COR-L47 (cell line): ENCODE measurements at regions not wholly inside any gene's neighbourhood (a gene's known extent, or its start where the extent isn't known, plus 50 kb on each side); places are given as distances from the start of the nearest gene placed in this dataset.
A peak's percentile ranks its signal among the peaks of the same experiment; 100 is the strongest.

ENCODE experiments used
- DNase-seq: peaks from one replicate; lab custom pipeline; 2025; lab: John Stamatoyannopoulos, UW

DNA sequence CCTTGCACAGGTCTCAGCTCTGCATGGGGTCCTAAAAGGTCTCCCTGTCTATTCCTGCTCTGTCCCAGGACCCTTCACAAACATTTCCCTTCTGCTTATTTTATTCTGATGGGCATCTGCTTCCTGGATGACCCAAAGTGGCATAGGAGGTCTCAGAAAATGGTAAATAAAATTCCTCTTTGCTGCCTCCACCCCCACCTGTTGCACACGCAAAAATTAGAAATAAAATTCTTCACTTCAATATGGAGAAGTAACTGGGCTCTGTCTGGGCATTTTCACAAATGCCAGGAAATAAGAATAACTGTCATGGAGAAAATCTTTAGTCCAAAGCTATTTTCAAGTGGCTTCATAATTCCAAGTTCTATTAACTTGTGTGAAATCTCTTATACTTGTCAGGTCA, 106.6 kb upstream of the MAP1B start:
- DNase-seq, result no peak

DNA sequence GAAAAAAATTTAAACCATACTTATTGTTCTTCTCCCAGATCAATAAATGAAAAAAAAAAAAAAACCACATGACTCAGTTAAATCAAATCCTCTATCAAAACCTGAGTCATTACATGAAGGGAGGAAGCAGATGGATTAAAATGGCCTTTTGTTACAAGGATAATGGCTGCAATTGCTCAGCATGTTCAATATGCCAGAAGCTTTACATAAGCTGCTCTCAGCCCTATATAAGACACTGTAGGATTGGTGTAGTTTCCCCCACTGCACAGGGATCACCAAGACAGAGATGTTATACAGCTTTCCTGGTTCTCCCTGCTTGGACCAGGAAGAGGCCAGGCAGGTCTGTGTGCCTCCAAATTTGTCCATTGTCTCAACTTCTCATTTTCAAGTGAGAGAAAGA, 101.6 kb upstream of the MAP1B start:
- peak; percentile 17 for DNase-seq

DNA sequence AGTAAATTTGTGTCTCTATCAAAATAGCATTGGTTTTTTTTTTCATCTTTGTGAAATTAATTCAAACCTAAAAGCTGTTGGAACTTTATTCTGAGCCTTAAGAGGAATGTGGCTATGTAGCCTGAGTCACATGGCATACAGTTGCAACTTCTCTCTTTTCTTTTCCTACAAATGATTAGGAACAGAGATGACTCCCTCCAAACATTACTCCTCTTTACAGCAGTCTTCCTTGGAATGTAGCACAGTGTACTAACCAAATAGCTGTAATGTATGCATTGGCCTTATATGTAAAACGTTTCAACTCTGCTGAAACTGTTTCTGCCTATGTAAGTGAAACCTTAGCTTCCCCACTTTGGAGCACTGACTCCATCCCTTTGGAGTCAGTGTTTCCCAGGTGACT, 100.9 kb upstream of the MAP1B start:
- no peak for DNase-seq

DNA sequence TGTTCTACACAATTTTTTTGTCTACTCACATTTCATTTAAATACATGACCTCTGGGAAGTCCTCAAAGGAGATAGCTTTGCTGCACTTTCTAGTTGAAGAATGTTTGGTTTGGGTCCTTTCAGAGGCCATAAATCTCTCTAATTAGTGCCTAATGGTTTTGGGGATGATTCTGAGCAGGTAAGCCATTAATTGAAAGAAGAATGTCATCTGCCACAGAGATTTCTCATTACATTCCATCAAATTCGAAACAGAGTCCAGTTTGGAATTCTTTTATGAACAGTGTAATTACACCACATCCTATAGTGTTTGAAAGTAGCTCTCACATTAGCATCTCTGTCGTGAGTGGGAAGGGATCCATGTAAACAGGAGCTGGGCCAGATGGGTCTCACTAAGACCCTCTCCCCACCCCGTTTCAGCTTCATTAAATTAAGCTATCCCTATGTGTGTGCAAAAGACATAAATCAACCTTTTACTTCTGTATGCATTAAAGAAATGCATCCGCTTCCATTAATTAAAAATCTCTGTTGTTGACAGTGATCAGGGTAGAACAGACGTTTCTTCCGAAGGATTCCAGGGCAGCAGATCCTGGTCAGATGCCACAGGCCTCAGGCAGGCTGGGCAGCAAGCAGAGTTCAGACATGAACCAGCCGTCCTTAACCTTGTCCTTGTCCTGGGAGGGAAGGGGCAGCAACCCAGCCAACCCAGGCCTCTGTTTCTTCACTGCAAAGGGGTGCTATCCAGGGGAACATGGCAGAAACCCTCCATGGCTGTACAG, 99.8 kb upstream of the MAP1B start:
- no peak for DNase-seq

- no peak for DNase-seq
These were observed 98.0 kb upstream of the MAP1B start for GRCh38 chr5:72009280-72009679.

- no peak for DNase-seq
These were observed 96.8 kb upstream of the MAP1B start for GRCh38 chr5:72010430-72010829.

- DNase-seq, result no peak
These were observed 94.4 kb upstream of the MAP1B start for GRCh38 chr5:72012906-72013305.

DNA sequence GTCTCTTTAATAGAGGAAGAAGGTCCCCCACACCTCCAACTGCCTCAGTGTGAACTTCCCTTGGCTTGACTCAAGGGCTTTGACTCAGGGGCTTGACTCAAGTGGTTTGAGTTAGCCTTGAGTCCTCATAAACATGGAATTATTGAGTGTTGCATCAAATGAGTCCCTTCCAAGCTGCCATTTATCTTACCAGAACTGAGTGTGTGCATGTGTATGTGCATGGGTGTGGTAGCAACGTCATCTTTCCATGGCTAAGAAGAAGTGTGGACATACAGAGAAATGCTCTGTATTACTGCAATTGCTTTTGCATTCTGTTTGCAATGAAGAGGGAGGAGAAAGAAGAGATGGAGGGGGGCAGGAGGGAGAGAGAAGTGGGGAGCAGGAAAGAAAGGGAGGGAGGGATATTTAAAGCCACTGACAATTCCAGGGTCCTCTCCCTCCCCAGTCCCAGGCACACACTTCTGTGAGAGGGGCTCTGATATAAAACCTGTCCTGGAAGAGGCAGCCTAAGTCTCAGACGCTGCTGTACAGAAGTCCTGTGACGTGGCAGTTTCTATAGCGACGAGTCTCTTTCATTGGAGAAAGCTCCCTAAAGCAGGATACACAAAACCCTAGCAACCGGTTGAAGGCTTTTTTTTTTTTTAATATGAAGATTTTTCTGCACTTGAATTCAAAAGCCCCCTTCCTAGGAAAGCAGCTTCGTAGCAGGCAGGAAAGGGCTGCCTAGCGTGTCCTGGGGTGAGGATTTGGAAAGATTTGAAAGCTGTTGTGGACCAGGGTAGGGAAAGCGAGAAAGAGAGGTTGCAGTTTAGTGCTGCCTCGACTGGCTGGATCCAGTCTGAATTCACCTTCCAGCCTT, 93.3 kb upstream of the MAP1B start:
- peak; percentile 83 for DNase-seq

GRCh38 chr5:72015103-72015548, 92.1 kb upstream of the MAP1B start:
- DNase-seq, result peak; percentile 96

DNA sequence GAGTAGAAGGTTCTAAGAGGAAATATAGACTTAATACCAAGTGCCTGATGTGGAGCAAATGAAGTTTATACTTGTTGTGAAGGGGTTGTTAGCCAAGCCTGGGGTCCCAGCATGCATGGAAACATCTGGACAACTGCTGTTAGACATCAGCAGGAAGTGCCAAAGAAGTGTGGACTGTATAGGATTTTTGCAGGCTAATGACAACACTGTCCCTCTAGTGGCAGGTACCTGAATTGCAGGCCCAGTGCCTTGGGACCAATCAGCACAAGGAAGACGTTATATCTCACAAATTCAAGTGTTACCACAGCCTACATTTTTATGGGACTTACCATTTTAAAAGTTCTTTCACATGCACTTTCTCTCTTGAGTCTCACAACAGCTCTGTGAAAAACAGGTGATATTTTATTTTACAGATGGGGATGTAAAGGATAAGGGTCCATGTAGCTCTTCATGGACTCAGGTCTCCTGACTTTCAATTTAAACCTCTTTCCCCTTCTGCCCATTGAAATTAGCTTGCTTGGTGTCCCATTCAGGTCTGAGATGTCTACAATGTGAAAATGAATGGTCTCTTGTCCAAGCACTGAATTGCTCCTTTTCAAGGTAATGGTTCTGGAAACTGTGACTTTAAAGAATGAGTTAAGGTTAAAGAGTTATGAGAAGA, 89.0 kb upstream of the MAP1B start:
- no peak for DNase-seq

GRCh38 chr5:72020161-72020983, 86.9 kb upstream of the MAP1B start:
- no peak for DNase-seq

DNA sequence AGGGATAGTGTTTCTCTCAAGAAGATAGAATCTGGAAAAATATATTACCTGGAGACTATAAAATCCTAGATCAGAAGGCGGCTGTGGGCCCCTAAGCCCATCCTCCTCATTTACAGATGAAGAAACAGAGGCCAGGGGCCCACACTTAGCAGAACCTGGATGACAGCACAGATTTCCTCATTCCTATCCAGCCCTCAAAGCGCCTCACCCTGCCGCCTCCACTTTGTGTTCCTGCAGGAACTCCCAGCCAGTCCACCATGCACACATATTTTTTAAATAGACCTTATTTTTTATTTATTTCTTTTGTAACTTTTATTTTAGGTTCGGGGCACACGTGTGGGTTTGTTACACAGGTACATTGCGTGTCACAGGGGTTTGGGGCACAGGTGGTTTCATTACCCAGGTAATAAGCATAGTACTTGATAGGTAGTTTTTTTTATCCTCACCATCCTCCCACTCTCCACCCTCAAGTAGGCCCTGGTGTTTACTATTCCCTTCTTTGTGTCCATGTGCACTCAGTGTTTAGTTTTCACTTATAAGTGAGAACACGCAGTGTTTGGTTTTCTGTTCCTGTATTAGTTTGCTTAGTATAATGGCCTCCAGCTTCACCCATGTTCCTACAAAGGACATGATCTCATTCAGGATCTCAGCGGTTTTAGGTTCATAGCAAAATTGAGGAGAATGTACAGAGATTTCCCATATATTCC, 85.5 kb upstream of the MAP1B start:
- DNase-seq, result no peak

GRCh38 chr5:72028382-72028781, 78.9 kb upstream of the MAP1B start:
- no peak for DNase-seq

DNA sequence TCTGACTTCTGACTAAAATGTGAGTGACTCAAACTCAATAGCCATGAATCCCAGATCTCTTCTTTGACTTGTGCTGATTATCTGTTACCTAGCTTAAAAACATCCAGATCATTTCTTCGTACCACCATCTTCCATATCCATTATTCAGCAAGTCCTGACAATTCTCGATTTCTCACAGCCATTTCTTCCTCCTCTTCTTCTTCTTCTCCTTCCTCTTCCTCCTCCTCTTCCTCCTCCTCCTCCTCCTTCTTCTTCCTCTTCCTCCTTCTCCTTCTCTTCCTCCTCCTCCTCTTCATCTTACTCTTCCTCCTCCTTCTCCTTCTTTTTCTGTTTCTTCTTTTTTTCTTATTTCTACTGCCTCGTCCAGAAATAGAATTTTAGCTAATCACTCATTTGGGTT, 77.0 kb upstream of the MAP1B start:
- no peak for DNase-seq

- DNase-seq, result peak; percentile 62
These were observed 74.5 kb upstream of the MAP1B start for GRCh38 chr5:72032788-72033187.

DNA sequence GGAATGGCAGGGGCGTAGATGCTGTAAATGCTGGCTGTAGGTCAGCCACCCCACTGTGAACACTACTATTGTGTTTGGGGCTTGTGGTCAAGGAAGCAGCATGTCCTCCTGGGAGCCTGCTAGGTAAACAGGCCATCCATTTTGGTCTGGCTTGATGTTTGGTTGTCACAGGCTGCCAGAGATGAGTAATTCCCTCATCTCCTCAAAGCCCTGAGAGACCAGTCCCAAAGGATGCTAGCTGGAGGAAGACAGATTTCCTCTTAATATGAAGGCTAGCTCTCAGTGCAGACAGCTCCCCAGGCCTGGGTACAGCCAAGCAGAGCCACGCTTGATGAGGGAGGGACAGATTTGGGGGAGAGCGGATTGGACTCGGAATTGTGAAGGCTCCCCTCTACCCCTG, 72.5 kb upstream of the MAP1B start:
- DNase-seq, result no peak

DNA sequence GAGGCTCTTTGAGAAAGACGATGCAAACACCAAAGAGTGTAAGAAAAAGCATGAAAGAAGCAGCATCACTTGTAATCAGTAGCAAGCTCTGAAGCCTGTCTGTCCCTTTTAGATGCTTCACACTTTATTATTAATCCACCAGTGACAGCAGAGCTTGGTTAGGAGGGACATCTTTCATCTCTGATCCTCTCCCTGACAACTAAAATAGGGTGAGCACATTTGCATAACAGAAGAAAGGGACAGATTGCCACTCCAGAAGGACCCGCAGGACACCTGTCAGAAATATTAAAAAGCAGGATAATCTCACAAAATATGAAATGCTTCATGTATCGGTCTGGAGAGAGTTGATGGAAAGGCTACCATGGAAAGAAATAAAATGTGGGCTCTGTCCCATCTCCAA, 71.4 kb upstream of the MAP1B start:
- DNase-seq, result no peak

DNA sequence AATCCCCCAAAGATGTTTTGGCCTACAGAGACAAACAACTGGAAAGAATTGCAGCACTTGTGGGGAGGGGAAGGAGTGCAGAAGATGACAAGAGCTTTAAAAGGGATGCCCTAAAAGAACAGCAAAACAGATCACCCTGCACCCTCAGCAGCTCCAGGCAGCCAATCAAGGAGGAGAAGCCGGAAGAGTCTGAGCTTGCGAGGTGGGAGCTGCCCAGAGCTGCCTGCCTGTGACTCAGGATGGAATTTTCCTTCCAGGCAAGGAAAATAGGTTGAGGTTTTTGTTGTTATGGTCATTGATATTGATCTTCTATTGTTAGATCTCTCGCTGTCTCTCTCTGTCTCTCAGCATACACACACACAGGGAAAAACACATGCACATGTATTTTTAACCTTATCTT, 70.3 kb upstream of the MAP1B start:
- no peak for DNase-seq

- no peak for DNase-seq
These were observed 66.8 kb upstream of the MAP1B start for GRCh38 chr5:72040513-72040912.

DNA sequence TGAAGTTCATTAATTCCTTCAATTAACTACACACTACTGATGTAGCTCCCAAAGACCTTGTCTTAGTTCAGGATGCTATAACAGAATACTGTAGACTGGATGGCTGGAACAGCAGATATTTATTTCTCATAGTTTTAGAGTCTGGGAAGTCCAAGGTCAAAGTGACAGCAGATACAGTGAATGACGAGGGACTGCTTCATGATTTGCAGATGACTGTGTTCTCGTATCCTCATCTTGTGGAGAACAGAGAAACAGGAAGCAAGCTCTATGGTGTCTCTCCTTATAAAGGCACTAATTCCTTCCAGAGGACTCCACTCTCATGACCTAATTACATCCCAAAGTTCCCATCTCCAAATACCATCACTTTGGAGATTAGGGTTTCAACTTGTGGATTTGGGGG, 65.6 kb upstream of the MAP1B start:
- DNase-seq, result no peak

DNA sequence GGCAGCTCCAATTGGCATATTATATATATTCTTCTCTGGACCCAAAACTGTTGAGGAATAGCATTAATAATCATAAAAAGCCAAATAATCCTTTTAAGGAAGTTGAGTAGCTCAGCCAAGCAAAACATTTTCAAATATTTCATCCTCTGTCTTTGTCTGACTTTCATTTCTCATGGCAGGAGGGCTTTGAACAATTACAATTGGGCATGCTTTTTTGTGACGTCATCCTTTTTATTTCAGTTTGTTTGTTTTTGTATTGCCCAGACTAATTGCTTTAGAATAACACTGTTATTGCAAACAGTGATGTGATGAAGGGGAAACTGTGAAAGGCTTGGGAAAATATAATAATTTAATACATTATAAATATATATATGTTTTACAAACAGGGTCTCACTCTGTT, 65.2 kb upstream of the MAP1B start:
- DNase-seq, result peak; percentile 14
